ENCODE measurements at regions not wholly inside any gene's neighbourhood (a gene's known extent, or its start where the extent isn't known, plus 50 kb on each side); places are given as distances from the start of the nearest gene placed in this dataset.

DNA sequence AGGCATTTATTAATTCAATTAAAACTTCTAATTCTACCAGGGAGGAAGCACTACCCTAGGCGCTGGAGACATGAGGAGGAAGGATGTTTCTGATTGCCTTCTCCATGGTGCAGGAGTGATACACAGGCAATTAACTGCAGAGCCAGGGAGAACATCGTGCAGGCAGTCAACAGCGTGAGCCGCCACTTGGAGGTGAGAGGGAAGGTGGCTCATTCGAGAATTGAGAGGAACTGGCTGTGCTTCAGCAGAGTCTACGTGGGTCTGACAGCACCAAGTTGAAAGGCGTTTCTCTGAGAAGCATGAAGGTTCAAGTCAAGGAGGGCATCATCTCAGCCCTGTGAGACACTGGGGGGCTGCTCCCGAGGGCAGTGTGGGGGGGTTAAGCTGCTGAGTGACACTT, 388.7 kb upstream of the MYT1L start:
- peaks cover 0 to 3% of the 10 kb centered on the region in 2 experiments; a peak in 1 of 4 replicates for H3K4me1 ChIP-seq (ENCODE audit: control insufficient read depth in 1 of 2, insufficient read depth in 2 of 2, low read depth in 1 of 2, low read length in 1 of 2)

GRCh38 chr2:2719015-2719414, 387.9 kb upstream of the MYT1L start:
- TF ChIP-seq SIN3A (IDR thresholded peaks at IDR 0.05; ENCODE audit: borderline replicate concordance, low read depth, low read length) (no peak), TEAD4 (IDR thresholded peaks at IDR 0.05; ENCODE audit: borderline replicate concordance, insufficient read depth) (no peak), YY1 (IDR thresholded peaks at IDR 0.05; ENCODE audit: low read depth) (no peak), REST (IDR thresholded peaks at IDR 0.05; ENCODE audit: low read depth, low read length) (peak; percentile 61; the same call in 1 of the 2 replicates), CHD2 (IDR thresholded peaks at IDR 0.05; ENCODE audit: low read length, partially characterized antibody) (no peak), FOSL2 (IDR thresholded peaks at IDR 0.05; ENCODE audit: borderline replicate concordance, low read depth) (no peak)
- TF ChIP-seq, protein P1, sequence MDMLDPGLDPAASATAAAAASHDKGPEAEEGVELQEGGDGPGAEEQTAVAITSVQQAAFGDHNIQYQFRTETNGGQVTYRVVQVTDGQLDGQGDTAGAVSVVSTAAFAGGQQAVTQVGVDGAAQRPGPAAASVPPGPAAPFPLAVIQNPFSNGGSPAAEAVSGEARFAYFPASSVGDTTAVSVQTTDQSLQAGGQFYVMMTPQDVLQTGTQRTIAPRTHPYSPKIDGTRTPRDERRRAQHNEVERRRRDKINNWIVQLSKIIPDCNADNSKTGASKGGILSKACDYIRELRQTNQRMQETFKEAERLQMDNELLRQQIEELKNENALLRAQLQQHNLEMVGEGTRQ (IDR thresholded peaks at IDR 0.05; ENCODE audit: borderline replicate concordance, low read depth, low read length), result no peak
- TF ChIP-seq, protein P2, sequence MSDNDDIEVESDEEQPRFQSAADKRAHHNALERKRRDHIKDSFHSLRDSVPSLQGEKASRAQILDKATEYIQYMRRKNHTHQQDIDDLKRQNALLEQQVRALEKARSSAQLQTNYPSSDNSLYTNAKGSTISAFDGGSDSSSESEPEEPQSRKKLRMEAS (IDR thresholded peaks at IDR 0.05; ENCODE audit: low read depth), result no peak
- H2AFZ ChIP-seq (ENCODE audit: low read depth), result no peak overlapping the region
- WGBS (ENCODE audit: low lambda C conversion rate), result 43% methylated on average over 6 of the region's 6 CpGs

More for the DNA sequence above, 388.7 kb upstream of the MYT1L start:
- H3K4me3 ChIP-seq (ENCODE audit: low read depth in 2 of 2, low read length in 1 of 2), result no peak overlapping the region
- CTCF ChIA-PET, result no interaction called here
- no peaks in the 10 kb centered on the region for H3K36me3 ChIP-seq (replicated peaks in 1 of 2; ENCODE audit: control insufficient read depth in 1 of 2, insufficient read depth in 2 of 2, low read length in 1 of 2)
- H2AFZ ChIP-seq (ENCODE audit: low read depth), result no peak overlapping the region
- H3F3A ChIP-seq (replicated peaks; ENCODE audit: insufficient read depth), result no peaks in the 10 kb centered on the region
- no peak for DNase-seq
- no peaks in the 10 kb centered on the region for H4K20me1 ChIP-seq (ENCODE audit: insufficient read depth)
- H3K9ac ChIP-seq, result no peak overlapping the region
- WGBS (ENCODE audit: low lambda C conversion rate), result 23% methylated on average over 8 of the region's 8 CpGs
- no peak overlapping the region for H3K4me2 ChIP-seq
- POLR2A ChIA-PET, result no interaction called here
- no peaks in the 10 kb centered on the region for H3K27me3 ChIP-seq (ENCODE audit: insufficient read depth)
- H3K79me2 ChIP-seq (ENCODE audit: insufficient read depth), result no peaks in the 10 kb centered on the region
- no peak for TF ChIP-seq FOSL2 (IDR thresholded peaks at IDR 0.05; ENCODE audit: borderline replicate concordance, low read depth)
- no peak for TF ChIP-seq POLR2AphosphoS5 (IDR thresholded peaks at IDR 0.05; ENCODE audit: low read depth, low read length)
- TF ChIP-seq NFIC (IDR thresholded peaks at IDR 0.05; ENCODE audit: borderline replicate concordance), result no peak
- TF ChIP-seq RAD21 (IDR thresholded peaks at IDR 0.05; ENCODE audit: low read length), result no peak
- TF ChIP-seq MXI1 (IDR thresholded peaks at IDR 0.05; ENCODE audit: low read depth, low read length), result no peak
- TF ChIP-seq YY1 (IDR thresholded peaks at IDR 0.05; ENCODE audit: low read depth), result no peak
- no peaks in the 10 kb centered on the region for H3K9me3 ChIP-seq
- no peak overlapping the region for H3K27ac ChIP-seq (ENCODE audit: low read depth in 2 of 2, low read length in 1 of 2)
- no peaks in the 10 kb centered on the region for H3K9me2 ChIP-seq

More at GRCh38 chr2:2719015-2719414, 387.9 kb upstream of the MYT1L start:
- ChIA-PET CTCF (no interaction called here), POLR2A (no interaction called here)
- H3K27me3 ChIP-seq (ENCODE audit: insufficient read depth), result no peaks in the 10 kb centered on the region
- H3K4me1 ChIP-seq (ENCODE audit: control insufficient read depth in 1 of 2, insufficient read depth in 2 of 2, low read depth in 1 of 2, low read length in 1 of 2), result peaks cover 0 to 3% of the 10 kb centered on the region in 2 experiments; a peak in 1 of 4 replicates
- H3K4me3 ChIP-seq (ENCODE audit: low read depth in 2 of 2, low read length in 1 of 2), result no peak overlapping the region
- no peaks in the 10 kb centered on the region for H4K20me1 ChIP-seq (ENCODE audit: insufficient read depth)
- H3K79me2 ChIP-seq (ENCODE audit: insufficient read depth), result no peaks in the 10 kb centered on the region
- DNase-seq, result no peak
- no peaks in the 10 kb centered on the region for H3K36me3 ChIP-seq (replicated peaks in 1 of 2; ENCODE audit: control insufficient read depth in 1 of 2, insufficient read depth in 2 of 2, low read length in 1 of 2)
- H3K9me2 ChIP-seq, result no peaks in the 10 kb centered on the region
- H3K9ac ChIP-seq, result no peak overlapping the region
- no peaks in the 10 kb centered on the region for H3F3A ChIP-seq (replicated peaks; ENCODE audit: insufficient read depth)
- no peaks in the 10 kb centered on the region for H3K9me3 ChIP-seq
- H3K4me2 ChIP-seq, result no peak overlapping the region
- no peak overlapping the region for H3K27ac ChIP-seq (ENCODE audit: low read depth in 2 of 2, low read length in 1 of 2)
